Skin of body (tissue), 1 donor: ENCODE measurements at regions not wholly inside any gene's neighbourhood (a gene's known extent, or its start where the extent isn't known, plus 50 kb on each side); places are given as distances from the start of the nearest gene placed in this dataset.

Source experiments
- DNase-seq: peaks from one replicate; lab custom pipeline; 2025; lab: John Stamatoyannopoulos, UW

DNA sequence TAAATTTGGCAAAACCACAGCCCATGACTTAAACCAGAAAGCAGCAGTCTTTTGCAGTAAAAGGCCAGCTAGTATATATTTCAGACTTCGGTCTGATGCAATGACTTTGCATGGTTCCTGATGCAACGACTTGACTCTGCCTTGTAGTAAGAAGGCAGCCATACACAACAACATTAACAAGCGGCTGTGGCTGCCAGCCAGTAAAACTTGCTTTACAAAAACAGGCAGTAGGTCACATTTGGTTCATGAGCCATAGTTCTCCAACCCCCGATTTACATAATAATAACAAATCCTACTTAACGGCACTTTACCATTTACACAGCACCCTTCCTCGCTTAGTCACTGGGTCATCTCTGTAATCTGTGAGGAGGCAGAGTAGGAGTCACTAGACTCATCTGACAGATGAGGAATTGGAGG, 410.3 kb downstream of the LRATD1 start:
- DNase-seq = peak; percentile 9

DNA sequence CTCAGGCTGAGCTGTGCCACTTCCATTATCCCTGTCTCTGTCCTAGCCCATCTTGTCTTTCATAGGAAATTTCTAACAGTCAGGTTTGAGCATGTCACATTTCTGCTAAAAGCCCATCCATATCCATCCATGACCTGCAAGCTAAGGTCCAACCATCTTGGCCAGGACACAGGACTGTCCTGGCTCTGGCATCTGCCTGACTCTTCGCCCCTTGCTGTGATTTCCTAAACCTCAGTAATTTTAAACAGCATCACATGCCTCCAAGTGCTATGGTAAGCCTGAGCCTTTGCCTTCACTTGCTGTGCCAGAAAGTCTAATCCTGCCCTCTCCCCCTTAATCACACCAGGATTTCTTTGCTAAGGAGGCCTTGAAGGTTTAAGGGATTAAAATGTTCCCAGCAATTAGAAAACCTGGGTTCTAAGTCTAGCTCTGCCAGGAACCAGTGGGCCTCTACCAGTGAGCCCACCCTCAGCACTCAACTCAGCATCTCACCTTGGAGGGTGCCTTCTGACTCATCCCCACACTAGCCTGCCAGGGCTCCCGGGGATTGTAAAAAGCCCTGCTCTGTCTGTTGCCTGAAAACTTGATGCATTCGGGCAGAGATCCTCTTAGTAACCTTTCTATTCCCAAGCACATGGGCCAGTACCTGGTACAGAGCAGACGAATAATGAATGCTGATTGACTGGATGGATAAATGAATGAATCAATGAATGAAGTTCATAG, 411.0 kb downstream of the LRATD1 start:
- DNase-seq = no peak

DNA sequence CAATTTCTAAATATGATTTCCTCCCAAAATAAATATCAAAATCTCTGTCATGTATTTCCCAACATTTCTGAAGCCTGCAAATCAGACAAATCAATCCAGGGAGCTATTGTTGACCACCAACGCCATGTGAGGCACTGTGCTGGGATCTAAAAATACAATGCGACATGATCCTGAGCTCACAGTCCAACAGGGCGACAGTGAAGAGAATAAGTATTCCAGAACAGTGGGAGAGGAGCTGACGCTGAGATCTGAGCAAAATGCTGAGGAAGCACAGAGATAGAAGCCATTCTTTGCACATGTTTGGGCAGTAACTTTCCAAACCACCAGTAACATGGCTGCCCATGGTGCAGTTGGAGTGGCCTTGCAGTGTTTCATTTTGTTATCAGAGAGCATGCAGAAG, 412.5 kb downstream of the LRATD1 start:
- no peak for DNase-seq

DNA sequence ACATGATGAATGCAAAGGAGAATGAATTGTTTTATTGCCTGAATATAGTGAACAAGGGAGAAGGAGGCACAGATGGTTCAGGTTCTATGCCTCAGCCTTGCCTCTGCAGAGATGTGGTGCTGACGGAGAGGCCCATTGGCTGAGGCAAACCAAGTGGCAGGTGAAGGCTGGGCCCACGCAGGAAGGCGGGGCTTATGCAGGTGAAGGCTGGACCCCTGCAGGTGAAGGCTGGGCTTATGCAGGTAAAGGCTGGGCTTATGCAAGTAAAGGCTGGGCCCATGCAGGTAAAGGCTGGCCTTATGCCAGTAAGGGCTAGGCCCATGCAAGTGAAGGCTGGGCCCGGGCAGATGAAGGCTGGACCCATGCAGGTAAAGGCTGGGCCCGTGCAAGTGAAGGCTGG, 414.7 kb downstream of the LRATD1 start:
- DNase-seq = no peak

DNA sequence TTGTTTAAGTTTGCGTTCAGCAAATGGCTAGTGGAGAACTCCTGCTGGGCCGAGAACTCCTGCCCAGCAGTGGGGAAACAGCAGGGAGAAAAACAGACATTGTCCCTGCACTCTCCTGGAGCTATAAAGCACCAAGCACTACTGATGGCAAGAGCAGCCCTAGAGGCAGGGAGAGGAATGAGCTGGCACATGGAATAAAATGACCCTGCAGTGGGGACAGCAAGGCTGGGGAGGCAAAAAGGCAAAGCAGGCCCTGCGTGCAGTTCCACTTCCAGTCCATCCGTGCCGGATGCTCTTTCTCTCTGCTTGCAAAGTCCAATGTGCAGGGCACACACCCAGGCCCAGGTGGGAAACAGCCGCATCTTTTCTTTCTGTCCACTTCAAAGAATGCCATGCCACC, 415.5 kb downstream of the LRATD1 start:
- DNase-seq = no peak

DNA sequence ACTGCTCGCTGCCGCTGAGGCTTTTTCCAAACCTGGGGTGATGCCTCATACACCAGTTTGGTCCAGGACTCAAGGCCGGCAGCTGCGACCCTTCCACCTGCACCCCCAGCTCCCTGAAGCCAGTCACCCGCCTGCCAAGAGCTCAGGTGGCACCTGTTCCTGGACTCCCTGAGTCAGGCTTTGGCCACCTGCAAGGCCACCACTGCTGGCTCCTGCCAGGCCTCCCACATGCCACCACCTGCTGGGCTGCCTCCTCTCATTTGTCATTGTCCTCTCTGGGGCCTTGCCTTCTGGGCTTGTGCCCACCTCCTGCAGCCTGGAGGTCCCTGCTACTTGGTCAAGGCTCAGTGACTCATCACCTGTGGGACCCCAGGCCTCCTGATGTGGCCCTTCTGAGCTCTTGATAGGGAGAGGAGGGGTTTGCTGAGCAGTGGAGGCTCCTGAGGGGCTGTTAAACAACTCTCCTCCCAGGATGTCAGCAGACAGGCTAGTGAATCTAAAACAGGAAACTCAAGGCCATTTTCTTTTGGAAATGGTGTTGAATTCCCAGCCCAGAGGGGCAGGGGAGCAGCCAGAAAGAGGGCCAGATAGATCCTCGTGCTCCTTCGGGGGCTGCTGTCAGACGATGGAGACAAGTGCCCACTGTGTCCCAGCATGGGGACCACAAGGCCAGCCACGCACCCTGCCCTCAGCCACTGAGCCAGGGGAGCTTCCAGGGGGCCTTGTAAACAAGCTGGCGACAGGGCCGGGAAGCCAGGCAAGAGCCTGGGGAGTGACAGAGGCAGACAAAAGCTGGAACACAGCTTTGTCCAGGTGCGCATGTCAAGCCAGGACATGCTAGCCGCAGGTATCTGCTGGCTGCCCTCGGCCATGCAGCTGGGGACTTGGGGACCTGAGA, 416.8 kb downstream of the LRATD1 start:
- DNase-seq = no peak

DNA sequence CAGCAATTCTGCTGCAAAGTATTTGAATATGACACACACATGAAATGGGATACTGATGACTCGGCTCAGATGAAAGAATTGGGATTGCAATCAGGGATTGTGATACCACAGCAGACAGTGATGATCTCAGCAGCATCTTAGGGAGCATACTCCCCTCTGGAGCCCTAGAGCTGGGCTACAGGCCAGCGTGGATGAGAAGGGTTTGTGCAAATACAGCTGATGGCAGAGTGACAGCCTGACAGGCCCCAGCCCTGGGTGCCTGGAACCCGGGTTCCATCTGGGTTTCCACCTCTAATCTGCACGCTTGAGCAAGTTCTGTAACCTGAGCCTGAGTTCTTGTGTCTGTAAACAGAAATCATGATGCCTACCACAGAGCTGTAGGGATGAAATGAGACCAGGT, 418.0 kb downstream of the LRATD1 start:
- no peak for DNase-seq

DNA sequence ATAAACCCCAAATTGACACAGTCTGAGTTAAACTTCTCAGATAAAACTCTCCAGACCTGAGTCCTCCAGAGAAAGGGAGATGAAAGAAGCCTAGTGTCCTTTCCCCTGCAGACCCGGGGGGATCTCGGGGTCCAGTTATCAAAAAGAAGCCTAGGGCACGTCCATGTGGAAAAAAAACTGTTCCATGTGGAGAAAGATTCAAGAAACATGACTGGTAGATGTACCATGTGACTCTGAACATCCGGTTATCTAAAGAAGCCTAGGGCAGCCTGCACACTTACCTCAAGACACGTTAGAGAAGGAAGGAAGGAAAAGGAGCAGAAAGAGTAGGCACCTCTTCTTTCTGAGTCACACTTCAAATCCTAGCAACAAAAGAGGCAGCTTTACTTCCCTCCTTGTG, 421.0 kb downstream of the LRATD1 start:
- no peak for DNase-seq

DNA sequence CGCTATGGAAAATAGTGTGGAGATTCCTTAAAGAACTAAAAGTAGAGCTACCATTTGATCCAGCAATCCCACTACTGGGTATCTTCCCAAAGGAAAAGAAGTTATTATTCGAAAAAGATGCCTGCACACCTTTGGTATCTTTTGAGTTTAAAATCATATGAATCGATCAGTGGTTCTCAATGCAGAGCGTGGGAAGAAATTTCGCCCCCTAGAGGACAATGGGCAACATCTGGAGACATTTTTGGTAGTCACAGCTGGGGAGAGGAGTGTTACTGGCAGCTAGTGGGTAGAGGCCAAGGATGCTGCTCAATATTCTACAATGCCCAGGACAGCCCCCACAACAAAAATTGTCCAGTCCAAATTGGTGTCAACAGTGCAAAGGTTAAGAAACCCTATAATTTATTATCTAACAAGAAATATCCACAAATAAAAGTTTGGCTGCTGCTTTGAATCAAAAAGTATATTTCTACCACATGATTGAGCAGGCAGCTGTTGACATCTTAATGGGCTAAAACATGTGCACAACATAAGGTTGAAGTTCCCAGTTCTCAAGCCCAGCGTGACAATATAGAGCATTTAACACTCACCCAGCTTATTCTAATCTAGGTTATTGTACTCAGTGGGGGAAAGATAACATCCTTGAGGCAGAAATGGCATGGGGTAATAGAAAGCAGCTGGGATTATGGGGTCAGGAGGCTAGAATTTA, 425.7 kb downstream of the LRATD1 start:
- peak; percentile 92 for DNase-seq

DNA sequence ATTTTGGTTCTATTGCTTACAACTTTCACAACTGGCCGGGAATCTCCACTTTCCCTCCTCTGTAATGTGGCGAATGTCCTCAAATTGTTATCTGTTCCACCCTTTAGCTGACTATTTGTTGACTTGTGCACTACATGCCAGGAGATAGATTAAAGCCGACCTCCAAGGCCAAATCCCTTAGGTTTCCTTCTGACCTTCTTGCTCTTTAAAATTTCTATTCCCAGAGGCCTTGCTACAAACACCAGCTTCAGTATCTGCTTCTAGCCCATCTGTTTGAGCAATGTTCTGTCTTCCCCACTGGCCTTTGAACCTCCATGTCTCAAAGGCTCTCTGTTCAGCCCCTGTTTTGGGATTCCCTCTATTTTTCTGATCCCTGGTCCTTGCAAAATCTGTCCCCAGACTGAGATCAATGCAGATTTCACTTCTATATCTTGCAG, 426.2 kb downstream of the LRATD1 start:
- DNase-seq = no peak

DNA sequence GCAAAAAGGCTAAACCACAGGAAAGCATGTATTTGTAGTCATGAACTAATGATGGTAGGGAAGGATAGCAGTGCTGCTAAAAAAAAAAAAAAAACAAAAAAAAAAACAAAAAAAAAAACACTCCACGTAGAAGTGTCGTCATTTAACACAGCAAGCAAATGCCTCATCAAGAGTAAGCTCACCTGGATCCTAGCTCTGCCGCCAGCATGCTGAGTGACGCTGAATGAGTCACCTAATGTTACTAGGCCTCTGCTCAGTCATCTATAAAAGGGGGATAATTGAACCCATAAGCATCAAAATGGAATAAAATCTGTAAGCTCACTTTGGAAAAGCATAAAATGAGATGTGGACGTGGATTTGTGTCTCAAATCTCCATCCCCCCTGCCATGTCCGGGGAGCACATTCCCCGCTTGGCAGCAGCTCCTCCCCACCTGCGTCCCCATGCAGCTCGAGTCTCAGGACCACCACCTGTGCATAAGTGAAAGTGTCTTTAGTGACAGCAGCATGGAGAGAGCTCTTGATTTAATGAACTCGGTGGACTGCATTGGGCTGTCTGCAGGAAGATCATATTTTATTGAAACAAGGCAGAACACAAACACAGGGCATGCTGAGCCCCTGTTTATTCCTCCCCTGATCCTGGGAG, 427.5 kb downstream of the LRATD1 start:
- DNase-seq = no peak

DNA sequence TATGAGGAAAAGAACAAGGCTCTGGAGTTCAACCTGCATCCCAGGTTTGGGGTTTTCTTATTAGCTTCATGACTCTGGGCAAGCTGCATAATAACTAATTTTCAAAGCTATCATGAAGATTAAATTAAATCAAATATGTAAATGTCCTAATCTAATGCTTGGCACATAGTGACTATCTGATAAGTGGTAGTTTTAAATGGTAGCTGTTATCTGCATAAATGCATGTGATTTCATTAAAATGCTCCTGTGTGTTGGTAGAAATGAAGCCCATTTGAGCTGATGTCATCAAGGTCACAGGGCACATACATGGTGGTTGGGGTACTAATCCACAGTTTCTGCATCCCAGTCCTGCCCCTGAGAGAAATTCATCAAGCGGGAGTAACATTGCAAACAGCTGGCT, 428.8 kb downstream of the LRATD1 start:
- DNase-seq = no peak

DNA sequence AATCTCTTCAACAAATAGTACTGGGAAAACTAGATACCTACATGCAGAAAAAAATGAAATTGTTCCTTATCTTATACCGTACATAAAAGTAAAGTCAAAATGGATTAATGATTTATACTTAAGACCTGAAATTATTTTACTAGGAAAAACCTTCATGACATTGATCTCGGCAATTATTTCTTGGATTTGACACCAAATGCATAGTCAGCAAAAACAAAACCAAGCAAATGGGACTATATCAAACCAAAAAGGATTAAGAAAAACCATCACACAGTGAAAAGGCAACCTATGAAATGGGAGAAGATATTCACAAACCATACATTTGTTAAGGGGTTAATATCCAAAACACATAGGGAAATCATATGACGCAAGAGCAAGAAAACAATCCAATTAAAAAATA, 433.6 kb downstream of the LRATD1 start:
- no peak for DNase-seq

DNA sequence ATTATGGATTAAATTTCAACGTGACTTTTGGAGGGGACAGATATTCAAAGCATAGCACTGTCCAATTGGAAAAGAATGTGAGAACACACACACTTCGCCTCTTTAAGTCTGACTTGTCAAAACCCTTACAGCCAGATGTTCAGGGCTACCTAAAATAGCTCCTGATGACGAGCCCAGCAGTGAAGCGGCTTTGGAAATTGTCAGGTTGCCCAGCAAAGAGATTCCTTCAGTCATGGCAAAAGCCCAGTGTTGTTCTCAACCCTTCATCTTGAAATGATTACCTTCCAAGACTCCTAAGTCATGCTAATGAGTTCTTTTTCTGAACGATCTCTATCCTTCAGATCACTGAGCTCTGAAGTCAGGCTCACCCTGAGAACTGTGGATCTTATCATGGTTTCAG, 436.6 kb downstream of the LRATD1 start:
- DNase-seq = peak; percentile 34

DNA sequence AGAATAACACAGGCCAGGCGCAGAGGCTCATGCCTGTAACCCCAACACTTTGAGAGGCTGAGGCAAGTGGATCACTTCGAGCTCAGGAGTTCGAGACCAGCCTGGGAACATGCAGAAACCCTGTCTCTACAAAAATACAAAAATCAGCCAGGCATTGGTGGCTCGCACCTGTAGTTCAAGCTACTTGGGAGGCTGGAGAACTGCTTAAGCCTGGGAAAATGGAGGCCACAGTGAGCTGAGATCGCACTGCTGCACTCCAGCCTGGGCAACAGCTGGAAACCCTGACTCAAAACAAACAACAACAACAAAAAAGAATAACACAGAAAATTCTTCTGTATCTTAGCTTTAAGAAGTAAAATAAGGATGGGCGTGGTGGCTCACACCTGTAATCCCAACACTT, 440.3 kb downstream of the LRATD1 start:
- no peak for DNase-seq

DNA sequence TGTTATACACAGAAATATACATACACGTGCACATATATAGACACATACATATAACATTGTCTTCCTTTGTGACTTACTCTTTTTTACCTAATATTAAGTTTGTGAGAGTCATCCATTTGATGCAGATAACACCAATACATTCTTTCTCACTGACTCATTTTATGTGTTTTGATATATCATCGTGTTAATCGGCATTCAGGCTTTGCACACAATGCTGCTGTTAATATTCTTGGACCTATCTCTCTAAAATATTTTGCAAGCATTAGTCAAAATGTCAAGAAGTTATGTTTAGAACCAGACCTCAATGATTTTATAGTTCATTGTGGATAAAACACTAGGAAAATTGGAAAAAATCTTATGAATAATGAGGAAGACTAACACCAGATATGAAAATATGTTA, 441.1 kb downstream of the LRATD1 start:
- DNase-seq = no peak

DNA sequence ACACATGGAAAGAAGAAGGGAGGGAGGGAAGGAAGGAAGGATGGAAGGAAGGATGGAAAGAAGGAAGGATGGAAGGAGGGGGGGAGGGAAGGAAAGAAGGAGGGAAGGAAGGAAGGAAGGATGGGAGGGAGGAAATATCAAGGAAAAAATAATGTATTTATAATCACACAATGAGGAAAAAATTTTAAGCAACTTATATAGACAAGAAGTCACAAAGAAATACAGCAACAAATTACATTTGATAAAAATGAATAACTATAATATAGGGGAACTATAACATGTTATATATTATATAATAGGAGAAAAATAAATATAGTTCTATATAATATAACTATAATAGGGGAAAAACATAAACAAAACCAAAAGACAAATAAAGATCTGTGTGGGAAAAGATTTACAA, 441.8 kb downstream of the LRATD1 start:
- DNase-seq = no peak

DNA sequence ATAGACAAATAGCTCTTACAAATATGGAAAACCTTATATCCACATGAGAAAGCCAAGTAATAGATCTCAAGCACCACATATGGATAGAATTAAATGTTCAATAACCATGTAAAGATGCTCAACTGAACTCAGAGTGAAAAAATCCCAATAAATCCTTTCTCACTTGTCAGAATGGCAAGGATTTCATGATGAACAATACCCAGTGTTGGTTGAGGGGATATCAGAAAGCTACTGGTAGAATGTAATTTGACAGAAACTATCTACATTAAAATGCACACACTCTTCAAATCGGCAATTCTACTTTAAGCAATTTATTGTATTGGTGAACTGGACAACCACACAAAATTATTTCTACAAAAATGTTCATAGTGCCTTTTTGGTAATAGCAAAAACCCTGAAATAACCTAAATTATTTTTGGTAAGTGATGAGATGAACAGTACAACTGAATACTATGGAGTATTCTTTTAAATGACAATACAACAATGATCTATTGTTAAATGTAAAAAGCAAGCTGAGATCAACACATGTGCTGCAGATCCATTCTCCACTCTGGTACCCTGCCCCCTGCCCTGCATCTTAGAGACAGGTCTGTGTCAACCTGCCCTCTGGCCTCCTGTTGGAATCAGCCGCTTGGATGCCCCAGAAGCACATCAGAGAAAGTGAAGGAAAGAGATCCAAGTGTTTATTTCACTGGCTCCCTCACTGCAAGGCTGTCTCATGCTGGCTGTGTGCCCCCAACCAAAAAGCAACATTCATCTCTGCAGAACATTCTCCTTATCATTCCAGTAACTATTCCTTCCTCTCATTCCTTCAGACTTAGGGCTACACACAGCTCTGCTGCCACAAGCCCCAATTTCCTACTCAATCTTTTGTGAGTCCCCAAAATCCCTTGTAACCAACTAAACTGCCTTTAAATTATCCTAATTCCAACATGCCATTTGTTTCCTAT, 442.5 kb downstream of the LRATD1 start:
- no peak for DNase-seq

DNA sequence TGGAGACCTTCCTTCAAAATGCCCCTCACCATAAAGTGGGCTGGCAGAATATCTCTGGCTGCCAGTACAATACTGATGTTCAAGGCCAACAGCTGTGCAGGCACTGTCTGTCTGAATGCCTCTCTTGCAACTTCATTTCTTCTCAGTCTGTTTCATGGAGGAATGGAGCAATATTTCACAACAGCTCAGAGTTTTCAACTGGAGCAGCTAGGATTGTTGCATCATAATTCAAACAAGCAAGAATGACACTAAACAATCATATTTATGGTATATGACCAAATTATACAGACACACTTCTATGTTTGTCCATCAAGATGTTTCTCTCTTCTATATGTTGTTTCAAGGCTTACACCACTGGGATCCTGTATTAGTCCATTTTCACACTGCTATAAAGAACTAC, 444.2 kb downstream of the LRATD1 start:
- no peak for DNase-seq

DNA sequence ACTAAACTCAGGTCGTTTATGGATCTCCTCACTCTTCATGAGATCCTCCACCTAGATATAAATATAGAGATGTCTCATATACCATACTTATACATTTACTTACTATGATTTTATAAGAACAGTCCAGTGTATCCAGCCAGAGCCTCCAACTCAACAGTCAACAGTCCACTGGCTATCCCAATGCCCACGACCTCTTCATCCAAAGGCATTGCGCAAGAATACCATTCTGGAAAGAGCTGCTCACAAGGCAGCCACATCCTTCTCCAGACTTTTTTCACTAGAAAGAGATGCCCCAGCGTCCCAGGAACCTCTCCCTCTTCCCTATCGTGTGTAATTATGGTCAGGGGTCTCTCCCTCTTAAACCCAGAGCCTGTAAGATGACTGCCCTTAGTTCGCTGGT, 448.8 kb downstream of the LRATD1 start:
- no peak for DNase-seq
